ENCODE measurements at regions not wholly inside any gene's neighbourhood (a gene's known extent, or its start where the extent isn't known, plus 50 kb on each side); places are given as distances from the start of the nearest gene placed in this dataset.

DNA sequence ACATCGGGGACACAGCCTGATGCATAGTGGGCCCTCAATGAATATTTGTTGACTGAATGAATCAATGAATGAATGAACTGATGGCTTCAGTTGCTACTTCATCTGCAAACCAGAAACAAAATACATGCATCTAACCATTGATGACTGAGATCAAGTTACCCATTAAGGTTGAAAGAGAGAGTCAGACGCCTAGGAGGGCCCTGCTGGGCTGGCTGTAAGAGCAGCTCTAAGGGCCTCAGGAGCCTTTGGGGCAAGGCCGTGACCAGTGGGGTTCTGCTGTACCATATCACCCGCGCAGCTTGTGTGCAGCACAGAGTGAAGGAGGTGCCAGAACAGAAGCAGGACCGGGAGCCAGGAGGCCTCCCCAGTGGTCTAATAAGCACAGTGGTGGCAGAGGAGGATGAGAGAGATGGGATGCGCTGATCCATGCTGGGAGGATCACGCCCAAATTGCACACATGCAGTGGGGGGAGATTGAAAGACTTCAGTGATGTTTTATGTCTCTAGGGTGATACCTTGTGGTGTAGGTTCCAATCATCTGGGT, 96.1 kb upstream of the KCNG1 start:
- TF ChIP-seq, protein P1, sequence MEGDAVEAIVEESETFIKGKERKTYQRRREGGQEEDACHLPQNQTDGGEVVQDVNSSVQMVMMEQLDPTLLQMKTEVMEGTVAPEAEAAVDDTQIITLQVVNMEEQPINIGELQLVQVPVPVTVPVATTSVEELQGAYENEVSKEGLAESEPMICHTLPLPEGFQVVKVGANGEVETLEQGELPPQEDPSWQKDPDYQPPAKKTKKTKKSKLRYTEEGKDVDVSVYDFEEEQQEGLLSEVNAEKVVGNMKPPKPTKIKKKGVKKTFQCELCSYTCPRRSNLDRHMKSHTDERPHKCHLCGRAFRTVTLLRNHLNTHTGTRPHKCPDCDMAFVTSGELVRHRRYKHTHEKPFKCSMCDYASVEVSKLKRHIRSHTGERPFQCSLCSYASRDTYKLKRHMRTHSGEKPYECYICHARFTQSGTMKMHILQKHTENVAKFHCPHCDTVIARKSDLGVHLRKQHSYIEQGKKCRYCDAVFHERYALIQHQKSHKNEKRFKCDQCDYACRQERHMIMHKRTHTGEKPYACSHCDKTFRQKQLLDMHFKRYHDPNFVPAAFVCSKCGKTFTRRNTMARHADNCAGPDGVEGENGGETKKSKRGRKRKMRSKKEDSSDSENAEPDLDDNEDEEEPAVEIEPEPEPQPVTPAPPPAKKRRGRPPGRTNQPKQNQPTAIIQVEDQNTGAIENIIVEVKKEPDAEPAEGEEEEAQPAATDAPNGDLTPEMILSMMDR (IDR thresholded peaks at IDR 0.05) = no peak
- no peak for TF ChIP-seq EP300 (IDR thresholded peaks at IDR 0.05)
- no peak for TF ChIP-seq POLR2A (IDR thresholded peaks at IDR 0.05)
